RWPE2 (cell line): ENCODE measurements at regions not wholly inside any gene's neighbourhood (a gene's known extent, or its start where the extent isn't known, plus 50 kb on each side); places are given as distances from the start of the nearest gene placed in this dataset.

Experiments
- ATAC-seq: fragments of 200-7000 bp; cut with Tn5 transposase; 3 replicates; pipeline ENCODE4 v1.9.1; 2021; ENCODE audit warnings: low read depth
- DNase-seq: peaks from one replicate; pipeline ENCODE4 v3.0.0-alpha.2; 2020; ENCODE audit warnings: low spot score
- H3K27ac ChIP-seq: fragments of 450-650 bp; 2 replicates; pipeline ENCODE4 v1.5.1; 2017; ENCODE audit warnings: mild to moderate bottlenecking; ENCODE audit not compliant: poor library complexity, severe bottlenecking
- H3K27me3 ChIP-seq: fragments of 250-450 bp; sonication (Bioruptor Pico); 2 replicates; pipeline ENCODE4 v1.5.1; 2021; ENCODE audit warnings: mild to moderate bottlenecking, moderate library complexity; ENCODE audit not compliant: insufficient read depth, poor library complexity, severe bottlenecking
- H3K36me3 ChIP-seq: fragments of 250-450 bp; sonication (Bioruptor Pico); 2 replicates; pipeline ENCODE4 v1.5.1; 2020; ENCODE audit warnings: low read depth, mild to moderate bottlenecking, moderate library complexity
- H3K4me1 ChIP-seq: fragments of 250-450 bp; sonication (Bioruptor Pico); 2 replicates; pipeline ENCODE4 v1.5.1; 2021; ENCODE audit warnings: mild to moderate bottlenecking, moderate library complexity; ENCODE audit not compliant: insufficient read depth, poor library complexity, severe bottlenecking
- H3K4me3 ChIP-seq: fragments of 250-450 bp; sonication (Bioruptor Pico); 2 replicates; pipeline ENCODE4 v1.5.1; 2021; ENCODE audit warnings: mild to moderate bottlenecking, moderate library complexity; ENCODE audit not compliant: severe bottlenecking
- H3K9me3 ChIP-seq: fragments of 250-450 bp; sonication (Bioruptor Pico); 2 replicates; pipeline ENCODE4 v1.5.1; 2021; ENCODE audit warnings: mild to moderate bottlenecking, moderate library complexity; ENCODE audit not compliant: severe bottlenecking
- CTCF ChIP-seq: fragments of 450-650 bp; IDR thresholded peaks from one replicate; pipeline ENCODE4 v1.5.1; 2017; ENCODE audit warnings: mild to moderate bottlenecking, moderate library complexity; ENCODE audit not compliant: poor library complexity, severe bottlenecking

GRCh38 chr14:22416193-22416592 lies 172.8 kb downstream of the DAD1 start:
- H3K27ac ChIP-seq: no peak overlapping the region
- no peak for ATAC-seq
- TF ChIP-seq CTCF: no peak
- H3K4me3 ChIP-seq: no peak overlapping the region
- H3K4me1 ChIP-seq: peaks cover 6% of the 10 kb centered on the region
- H3K9me3 ChIP-seq: no peaks in the 10 kb centered on the region
- no peaks in the 10 kb centered on the region for H3K27me3 ChIP-seq
- no peak for DNase-seq
- H3K36me3 ChIP-seq: no peaks in the 10 kb centered on the region

GRCh38 chr14:22415605-22415959 lies 173.4 kb downstream of the DAD1 start:
- Histone ChIP-seq H3K4me1 (peaks cover 6% of the 10 kb centered on the region), H3K9me3 (no peaks in the 10 kb centered on the region), H3K36me3 (no peaks in the 10 kb centered on the region), H3K27me3 (no peaks in the 10 kb centered on the region), H3K4me3 (no peak overlapping the region), H3K27ac (no peak overlapping the region)
- no peak for ATAC-seq
- no peak for DNase-seq
- no peak for TF ChIP-seq CTCF

DNA sequence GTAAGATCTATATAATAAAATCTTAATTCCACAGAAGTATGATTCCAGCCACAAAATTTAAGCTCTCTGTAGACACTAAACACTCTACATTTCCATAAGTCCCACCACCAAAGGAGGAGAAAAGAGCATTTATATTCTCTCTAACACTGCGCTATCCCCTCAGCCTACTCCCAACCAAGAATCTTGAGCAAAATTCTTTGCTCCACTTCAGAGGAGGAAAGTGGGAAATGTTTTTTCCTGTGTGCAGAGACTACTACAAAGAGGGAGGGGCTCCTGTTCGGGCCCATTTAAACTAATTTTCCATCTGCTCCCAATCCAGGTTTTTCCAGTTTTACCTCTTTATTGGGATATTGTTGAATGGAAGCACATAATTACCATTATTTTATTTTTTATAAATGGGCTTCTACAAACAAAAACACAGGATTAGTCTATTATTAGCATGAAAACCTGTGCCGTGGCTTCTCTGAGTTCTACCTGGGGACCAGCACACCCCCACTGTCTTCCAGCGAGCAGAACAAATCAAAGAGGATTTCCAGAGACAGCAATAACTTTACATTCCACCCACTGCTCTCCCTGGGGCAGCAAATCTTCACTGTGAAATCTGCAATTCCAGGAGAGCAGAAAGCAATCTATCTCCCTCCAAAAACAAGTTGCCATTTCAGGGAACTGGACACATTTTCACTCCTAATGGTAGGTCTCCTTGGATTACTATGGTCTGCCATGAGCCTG lies 174.0 kb downstream of the DAD1 start:
- Histone ChIP-seq H3K4me1 (peaks cover 4% of the 10 kb centered on the region), H3K9me3 (no peaks in the 10 kb centered on the region), H3K27ac (no peak overlapping the region), H3K4me3 (no peak overlapping the region), H3K36me3 (no peaks in the 10 kb centered on the region), H3K27me3 (no peaks in the 10 kb centered on the region)
- DNase-seq (no peak), ATAC-seq (no peak)
- no peak for TF ChIP-seq CTCF

DNA sequence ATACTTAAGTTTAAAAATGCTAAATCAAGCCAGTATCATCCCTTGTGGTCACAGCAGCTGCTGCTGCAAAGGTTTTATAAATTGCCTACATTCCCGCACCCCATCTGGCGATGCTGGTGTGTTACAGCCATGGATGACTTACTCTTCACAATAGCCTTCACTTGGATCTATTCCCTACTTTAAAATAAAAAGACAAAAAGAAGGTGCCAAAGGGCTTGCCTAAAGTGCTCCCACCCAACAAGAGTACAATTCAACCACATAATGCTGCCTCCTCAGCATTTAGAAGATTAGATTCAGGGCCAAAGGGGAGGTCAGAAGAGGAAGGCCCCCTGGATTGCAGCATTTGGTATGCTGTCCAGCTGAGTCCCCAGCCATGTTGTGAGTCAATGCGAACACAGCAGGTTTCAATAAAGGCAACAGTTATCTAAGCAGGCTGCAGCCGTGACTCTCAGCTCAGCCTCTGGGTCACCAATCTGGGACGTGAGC lies 176.1 kb downstream of the DAD1 start:
- no peaks in the 10 kb centered on the region for H3K4me1 ChIP-seq
- no peak overlapping the region for H3K27ac ChIP-seq
- no peak for TF ChIP-seq CTCF
- no peak for ATAC-seq
- H3K9me3 ChIP-seq: no peaks in the 10 kb centered on the region
- no peak overlapping the region for H3K4me3 ChIP-seq
- no peaks in the 10 kb centered on the region for H3K36me3 ChIP-seq
- no peak for DNase-seq
- no peaks in the 10 kb centered on the region for H3K27me3 ChIP-seq

- Histone ChIP-seq H3K27me3 (no peaks in the 10 kb centered on the region), H3K4me1 (no peaks in the 10 kb centered on the region), H3K36me3 (no peaks in the 10 kb centered on the region), H3K27ac (no peak overlapping the region), H3K9me3 (no peaks in the 10 kb centered on the region), H3K4me3 (no peak overlapping the region)
- no peak for TF ChIP-seq CTCF
- no peak for DNase-seq
- no peak for ATAC-seq
These were observed 177.5 kb downstream of the DAD1 start for GRCh38 chr14:22411398-22412055.
